Neural cell (in vitro differentiated cells): ENCODE measurements at regions not wholly inside any gene's neighbourhood (a gene's known extent, or its start where the extent isn't known, plus 50 kb on each side); places are given as distances from the start of the nearest gene placed in this dataset.

Experiments used
- H2AFZ ChIP-seq: fragments of 200-600, 300-800 bp; sonication (generic), shearing (Covaris generic); 2 replicates; pipeline ENCODE4 v1.6.0; 2014; ENCODE audit warnings: low read depth, mild to moderate bottlenecking, antibody characterized with exemption, low read length, moderate library complexity
- H3F3A ChIP-seq: fragments of 200-600 bp; shearing (Covaris generic); 2 replicates; pipeline ENCODE4 v1.6.1; 2016; ENCODE audit warnings: mild to moderate bottlenecking, moderate library complexity, mixed read lengths, antibody characterized with exemption, low read length; ENCODE audit not compliant: insufficient read depth, poor library complexity, severe bottlenecking
- H3K27ac ChIP-seq: fragments of 200-600, 300-800 bp; sonication (generic), shearing (Covaris generic); 2 replicates; pipeline ENCODE4 v1.5.1; 2014; ENCODE audit warnings: mild to moderate bottlenecking, low read length, moderate library complexity
- H3K27me3 ChIP-seq: fragments of 300-800, 200-600 bp; sonication (generic), shearing (Covaris generic); 2 replicates; pipeline ENCODE4 v1.6.0; 2014; ENCODE audit warnings: mild to moderate bottlenecking, low read depth, low read length, moderate library complexity; ENCODE audit not compliant: insufficient read depth
- H3K36me3 ChIP-seq: fragments of 300-800, 200-600 bp; sonication (generic), shearing (Covaris generic); 2 replicates; pipeline ENCODE4 v1.5.1; 2014; ENCODE audit warnings: mild to moderate bottlenecking, antibody characterized with exemption, low read length, moderate library complexity; ENCODE audit not compliant: insufficient read depth
- H3K4me2 ChIP-seq: fragments of 300-800, 200-600 bp; sonication (generic), shearing (Covaris generic); 2 replicates; pipeline ENCODE4 v1.6.0; 2014; ENCODE audit warnings: mild to moderate bottlenecking, low read length
- H3K4me3 ChIP-seq: fragments of 300-800, 200-600 bp; sonication (generic), shearing (Covaris generic); 2 replicates; pipeline ENCODE4 v1.5.1; 2014; ENCODE audit warnings: mild to moderate bottlenecking, low read length, moderate library complexity
- H3K79me2 ChIP-seq: fragments of 200-600 bp; shearing (Covaris generic); replicated peaks from 2 replicates; pipeline ENCODE4 v1.6.0; 2014; ENCODE audit warnings: mild to moderate bottlenecking, low read length, moderate library complexity; ENCODE audit not compliant: insufficient read depth
- H3K9ac ChIP-seq: fragments of 300-800, 200-600 bp; sonication (generic), shearing (Covaris generic); 2 replicates; pipeline ENCODE4 v1.6.1; 2016; ENCODE audit warnings: mild to moderate bottlenecking, low read length, mixed read lengths
- H3K9me2 ChIP-seq: fragments of 200-600 bp; shearing (Covaris generic); 2 replicates; pipeline ENCODE4 v1.6.1; 2016; ENCODE audit warnings: mild to moderate bottlenecking, low read length, mixed read lengths; ENCODE audit not compliant: insufficient read depth
- H3K9me3 ChIP-seq: fragments of 200-600, 300-800 bp; sonication (generic), shearing (Covaris generic); 2 replicates; pipeline ENCODE4 v1.6.1; 2016; ENCODE audit warnings: mild to moderate bottlenecking, mixed run types, low read length, moderate library complexity, mixed read lengths
- H4K20me1 ChIP-seq: fragments of 200-600 bp; shearing (Covaris generic); 2 replicates; pipeline ENCODE4 v1.6.1; 2016; ENCODE audit warnings: mild to moderate bottlenecking, mixed run types; ENCODE audit not compliant: insufficient read depth
- EP300 ChIP-seq: fragments of 450-650 bp; conservative IDR thresholded peaks from 2 replicates; pipeline ENCODE4 v1.6.1; 2014; ENCODE audit warnings: antibody characterized with exemption, mild to moderate bottlenecking, moderate library complexity; ENCODE audit not compliant: poor library complexity, severe bottlenecking
- EZH2 ChIP-seq: fragments of 200-600, 300-800 bp; shearing (Covaris generic), sonication (generic); IDR thresholded peaks from 2 replicates; pipeline ENCODE4 v1.6.1; 2014; ENCODE audit warnings: antibody characterized with exemption, low read length, borderline replicate concordance, mild to moderate bottlenecking; ENCODE audit not compliant: insufficient read depth, poor library complexity, severe bottlenecking
- MXI1 ChIP-seq: fragments of 450-650 bp; conservative IDR thresholded peaks from 2 replicates; pipeline ENCODE4 v1.6.1; 2014; ENCODE audit warnings: antibody characterized with exemption, mild to moderate bottlenecking; ENCODE audit not compliant: poor library complexity, severe bottlenecking
- POLR2AphosphoS5 ChIP-seq: IDR thresholded peaks from 2 replicates; pipeline ENCODE4 v1.6.1; 2012
- RAD21 ChIP-seq: fragments of 450-650 bp; conservative IDR thresholded peaks from 2 replicates; pipeline ENCODE4 v1.6.1; 2014; ENCODE audit warnings: antibody characterized with exemption, mild to moderate bottlenecking, moderate library complexity
- SMC3 ChIP-seq: fragments of 450-650 bp; conservative IDR thresholded peaks from 2 replicates; pipeline ENCODE4 v1.6.1; 2014; ENCODE audit warnings: antibody characterized with exemption, mild to moderate bottlenecking, moderate library complexity; ENCODE audit not compliant: poor library complexity
- TAF1 ChIP-seq: IDR thresholded peaks from 2 replicates; pipeline ENCODE4 v1.6.1; 2012; ENCODE audit warnings: low read depth
- TF ChIP-seq, protein P1 (sequence below): IDR thresholded peaks from 2 replicates; pipeline ENCODE4 v1.6.1; 2012; ENCODE audit warnings: borderline replicate concordance
- TF ChIP-seq, protein P2 (sequence below): fragments of 450-650 bp; IDR thresholded peaks from 2 replicates; pipeline ENCODE4 v1.5.1; 2014; ENCODE audit warnings: antibody characterized with exemption, mild to moderate bottlenecking, moderate library complexity; ENCODE audit not compliant: poor library complexity, severe bottlenecking

DNA sequence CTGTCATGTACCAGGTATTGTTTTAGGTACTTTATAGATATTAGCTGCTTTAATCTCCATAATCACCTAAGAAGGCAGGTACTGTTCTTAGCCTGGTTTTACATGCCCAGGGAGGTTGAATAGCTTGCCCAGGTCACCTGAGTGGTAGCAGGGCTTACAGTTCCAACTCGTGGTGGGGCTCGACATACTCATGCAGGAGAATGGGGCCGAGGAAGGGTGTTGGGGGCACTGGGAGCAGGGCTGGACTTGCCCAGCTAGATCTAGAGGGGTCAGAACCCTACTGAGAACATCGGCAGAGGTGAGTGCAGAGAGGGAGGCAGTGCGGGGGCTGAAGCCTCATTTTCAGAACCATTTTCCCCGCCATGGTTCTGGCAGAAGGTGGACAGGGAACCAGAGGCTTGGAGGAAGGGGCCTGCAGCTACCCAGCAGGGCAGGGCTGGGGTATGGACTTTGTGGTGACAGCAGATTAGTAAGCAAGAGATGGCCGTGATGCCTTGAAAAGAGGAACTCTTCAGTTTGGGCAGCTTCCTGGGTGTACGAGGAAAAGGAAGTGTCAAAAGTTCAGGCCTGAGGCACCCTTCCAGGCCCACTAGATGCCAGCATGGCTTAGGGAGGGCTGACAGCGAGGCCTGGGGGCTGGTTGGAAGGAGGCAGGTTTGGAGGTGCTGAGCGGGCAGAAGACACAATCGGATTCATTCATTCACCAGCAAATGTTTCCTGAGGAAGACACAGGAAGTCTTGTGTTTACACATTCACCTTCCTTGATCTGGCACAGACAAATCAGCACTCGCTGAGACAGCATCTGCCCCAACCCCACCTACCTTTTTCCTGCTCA lies 54.7 kb upstream of the LYVE1 start:
- Histone ChIP-seq H4K20me1 (no peaks in the 10 kb centered on the region), H3K9me3 (no peaks in the 10 kb centered on the region), H3K9ac (no peak overlapping the region), H3K27ac (no peak overlapping the region), H3F3A (no peaks in the 10 kb centered on the region), H3K4me3 (no peak overlapping the region), H3K9me2 (no peaks in the 10 kb centered on the region), H2AFZ (no peak overlapping the region), H3K4me2 (no peak overlapping the region), H3K27me3 (no peaks in the 10 kb centered on the region), H3K79me2 (no peaks in the 10 kb centered on the region), H3K36me3 (no peaks in the 10 kb centered on the region)
- TF ChIP-seq, protein P1, sequence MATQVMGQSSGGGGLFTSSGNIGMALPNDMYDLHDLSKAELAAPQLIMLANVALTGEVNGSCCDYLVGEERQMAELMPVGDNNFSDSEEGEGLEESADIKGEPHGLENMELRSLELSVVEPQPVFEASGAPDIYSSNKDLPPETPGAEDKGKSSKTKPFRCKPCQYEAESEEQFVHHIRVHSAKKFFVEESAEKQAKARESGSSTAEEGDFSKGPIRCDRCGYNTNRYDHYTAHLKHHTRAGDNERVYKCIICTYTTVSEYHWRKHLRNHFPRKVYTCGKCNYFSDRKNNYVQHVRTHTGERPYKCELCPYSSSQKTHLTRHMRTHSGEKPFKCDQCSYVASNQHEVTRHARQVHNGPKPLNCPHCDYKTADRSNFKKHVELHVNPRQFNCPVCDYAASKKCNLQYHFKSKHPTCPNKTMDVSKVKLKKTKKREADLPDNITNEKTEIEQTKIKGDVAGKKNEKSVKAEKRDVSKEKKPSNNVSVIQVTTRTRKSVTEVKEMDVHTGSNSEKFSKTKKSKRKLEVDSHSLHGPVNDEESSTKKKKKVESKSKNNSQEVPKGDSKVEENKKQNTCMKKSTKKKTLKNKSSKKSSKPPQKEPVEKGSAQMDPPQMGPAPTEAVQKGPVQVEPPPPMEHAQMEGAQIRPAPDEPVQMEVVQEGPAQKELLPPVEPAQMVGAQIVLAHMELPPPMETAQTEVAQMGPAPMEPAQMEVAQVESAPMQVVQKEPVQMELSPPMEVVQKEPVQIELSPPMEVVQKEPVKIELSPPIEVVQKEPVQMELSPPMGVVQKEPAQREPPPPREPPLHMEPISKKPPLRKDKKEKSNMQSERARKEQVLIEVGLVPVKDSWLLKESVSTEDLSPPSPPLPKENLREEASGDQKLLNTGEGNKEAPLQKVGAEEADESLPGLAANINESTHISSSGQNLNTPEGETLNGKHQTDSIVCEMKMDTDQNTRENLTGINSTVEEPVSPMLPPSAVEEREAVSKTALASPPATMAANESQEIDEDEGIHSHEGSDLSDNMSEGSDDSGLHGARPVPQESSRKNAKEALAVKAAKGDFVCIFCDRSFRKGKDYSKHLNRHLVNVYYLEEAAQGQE = no peak
- TF ChIP-seq MXI1 (no peak), POLR2AphosphoS5 (no peak), EZH2 (no peak), RAD21 (no peak), SMC3 (no peak), EP300 (no peak), TAF1 (no peak)
- TF ChIP-seq, protein P2, sequence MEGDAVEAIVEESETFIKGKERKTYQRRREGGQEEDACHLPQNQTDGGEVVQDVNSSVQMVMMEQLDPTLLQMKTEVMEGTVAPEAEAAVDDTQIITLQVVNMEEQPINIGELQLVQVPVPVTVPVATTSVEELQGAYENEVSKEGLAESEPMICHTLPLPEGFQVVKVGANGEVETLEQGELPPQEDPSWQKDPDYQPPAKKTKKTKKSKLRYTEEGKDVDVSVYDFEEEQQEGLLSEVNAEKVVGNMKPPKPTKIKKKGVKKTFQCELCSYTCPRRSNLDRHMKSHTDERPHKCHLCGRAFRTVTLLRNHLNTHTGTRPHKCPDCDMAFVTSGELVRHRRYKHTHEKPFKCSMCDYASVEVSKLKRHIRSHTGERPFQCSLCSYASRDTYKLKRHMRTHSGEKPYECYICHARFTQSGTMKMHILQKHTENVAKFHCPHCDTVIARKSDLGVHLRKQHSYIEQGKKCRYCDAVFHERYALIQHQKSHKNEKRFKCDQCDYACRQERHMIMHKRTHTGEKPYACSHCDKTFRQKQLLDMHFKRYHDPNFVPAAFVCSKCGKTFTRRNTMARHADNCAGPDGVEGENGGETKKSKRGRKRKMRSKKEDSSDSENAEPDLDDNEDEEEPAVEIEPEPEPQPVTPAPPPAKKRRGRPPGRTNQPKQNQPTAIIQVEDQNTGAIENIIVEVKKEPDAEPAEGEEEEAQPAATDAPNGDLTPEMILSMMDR = no peak

DNA sequence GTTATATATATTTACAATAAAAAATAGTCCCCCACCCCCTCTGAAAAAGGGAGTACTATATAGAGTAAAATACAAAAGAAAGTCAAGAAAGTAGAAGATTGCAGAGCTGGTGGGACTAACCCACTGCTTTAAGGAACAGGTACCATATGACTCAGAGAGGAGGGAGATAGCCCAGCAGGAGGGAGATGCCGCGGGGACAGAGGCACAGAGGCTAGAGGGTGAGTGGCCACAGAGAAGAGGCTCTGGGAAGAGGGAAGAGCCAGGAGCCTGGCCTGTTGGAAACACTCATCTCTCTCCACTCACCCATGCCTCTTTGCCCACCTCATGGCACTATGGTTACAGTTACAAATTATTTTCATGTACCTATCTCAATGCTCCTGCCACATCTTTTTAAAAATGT lies 53.6 kb upstream of the LYVE1 start:
- H3K27me3 ChIP-seq = no peaks in the 10 kb centered on the region
- no peaks in the 10 kb centered on the region for H3K36me3 ChIP-seq
- H3K27ac ChIP-seq = no peak overlapping the region
- no peak overlapping the region for H3K9ac ChIP-seq
- no peaks in the 10 kb centered on the region for H3K79me2 ChIP-seq
- H3F3A ChIP-seq = no peaks in the 10 kb centered on the region
- no peaks in the 10 kb centered on the region for H3K9me2 ChIP-seq
- no peaks in the 10 kb centered on the region for H3K9me3 ChIP-seq
- H3K4me2 ChIP-seq = no peak overlapping the region
- H3K4me3 ChIP-seq = no peak overlapping the region
- H2AFZ ChIP-seq = no peak overlapping the region
- no peaks in the 10 kb centered on the region for H4K20me1 ChIP-seq
- no peak for TF ChIP-seq MXI1
- TF ChIP-seq EP300 = no peak
- TF ChIP-seq POLR2AphosphoS5 = no peak
- TF ChIP-seq, protein P2 = no peak
- TF ChIP-seq EZH2 = no peak
- no peak for TF ChIP-seq TAF1
- TF ChIP-seq, protein P1 = no peak
- TF ChIP-seq SMC3 = no peak
- no peak for TF ChIP-seq RAD21
